CD4-positive, alpha-beta memory T cell (primary cell): ENCODE measurements at regions not wholly inside any gene's neighbourhood (a gene's known extent, or its start where the extent isn't known, plus 50 kb on each side); places are given as distances from the start of the nearest gene placed in this dataset.
A peak's percentile ranks its signal among the peaks of the same experiment; 100 is the strongest.

Experiments used
- CTCF ChIA-PET: fragments of 350-600 bp; sonication (Branson Sonifier 250); formaldehyde crosslinking; loops from one replicate; lab custom pipeline; 2021; ENCODE audit warnings: inconsistent platforms; ENCODE audit not compliant: partially characterized antibody; lab: Charles Lee
- POLR2A ChIA-PET: fragments of 350-600 bp; sonication (Branson Sonifier 250); formaldehyde crosslinking; loops from one replicate; lab custom pipeline; 2021; ENCODE audit not compliant: partially characterized antibody; lab: Charles Lee
- DNase-seq, 5 donors: peaks; one replicate each; pipeline versions ENCODE4 v3.0.0 to v3.0.0-alpha.2; 2020 to 2022; ENCODE audit warnings: mixed read lengths in 1 of 5
- H3K27ac ChIP-seq: one replicate; pipeline ENCODE4 v1.7.0; 2013; ENCODE audit warnings: low read depth, low read length
- H3K27me3 ChIP-seq: 2 replicates; pipeline ENCODE4 v1.7.0; 2013; ENCODE audit warnings: mild to moderate bottlenecking, low read length, moderate library complexity; ENCODE audit not compliant: insufficient read depth
- H3K36me3 ChIP-seq: 2 replicates; pipeline ENCODE4 v1.7.0; 2013; ENCODE audit warnings: mild to moderate bottlenecking, low read length, moderate library complexity; ENCODE audit not compliant: insufficient read depth
- H3K4me1 ChIP-seq: 2 replicates; pipeline ENCODE4 v1.7.0; 2013; ENCODE audit warnings: mild to moderate bottlenecking, low read length, moderate library complexity; ENCODE audit not compliant: insufficient read depth
- H3K4me3 ChIP-seq, 2 donors: one replicate each; pipeline ENCODE4 v1.7.0; 2013; ENCODE audit warnings: low read length in 2 of 2, mild to moderate bottlenecking in 1 of 2
- H3K9me3 ChIP-seq, 2 donors: one replicate each; pipeline ENCODE4 v1.7.0; 2013; ENCODE audit warnings: low read length in 2 of 2, control low read depth in 1 of 2; ENCODE audit not compliant: control insufficient read depth in 1 of 2
- H3K27ac Mint-ChIP-seq, 7 donors: one replicate each; pipeline ENCODE4 v1.8.0; 2020 to 2021; ENCODE audit warnings: mixed read lengths in 7 of 7, mild to moderate bottlenecking in 6 of 7, inconsistent platforms in 3 of 7, moderate library complexity in 3 of 7
- H3K27me3 Mint-ChIP-seq, 2 donors: one replicate each; pipeline ENCODE4 v1.8.0; 2020 to 2021; ENCODE audit warnings: mixed read lengths in 2 of 2
- H3K36me3 Mint-ChIP-seq, 2 donors: one replicate each; pipeline ENCODE4 v1.8.0; 2020 to 2021; ENCODE audit warnings: mixed read lengths in 2 of 2, inconsistent platforms in 1 of 2, mild to moderate bottlenecking in 1 of 2
- H3K4me1 Mint-ChIP-seq, 4 donors: one replicate each; pipeline ENCODE4 v1.8.0; 2020 to 2021; ENCODE audit warnings: mixed read lengths in 4 of 4, mild to moderate bottlenecking in 1 of 4
- H3K4me3 Mint-ChIP-seq, 8 donors: one replicate each; pipeline ENCODE4 v1.8.0; 2020 to 2021; ENCODE audit warnings: mixed read lengths in 8 of 8, mild to moderate bottlenecking in 7 of 8, moderate library complexity in 6 of 8, inconsistent platforms in 3 of 8
- H3K9me3 Mint-ChIP-seq, 8 donors: one replicate each; pipeline ENCODE4 v1.8.0; 2020 to 2021; ENCODE audit warnings: mixed read lengths in 8 of 8, mild to moderate bottlenecking in 5 of 8, inconsistent platforms in 3 of 8, moderate library complexity in 1 of 8
- intact Hi-C: fragments of 100-400 bp; cut with micrococcal nuclease; formaldehyde crosslinking; loops from one replicate; pipeline ENCODE4 v1.15.1; 2023

DNA sequence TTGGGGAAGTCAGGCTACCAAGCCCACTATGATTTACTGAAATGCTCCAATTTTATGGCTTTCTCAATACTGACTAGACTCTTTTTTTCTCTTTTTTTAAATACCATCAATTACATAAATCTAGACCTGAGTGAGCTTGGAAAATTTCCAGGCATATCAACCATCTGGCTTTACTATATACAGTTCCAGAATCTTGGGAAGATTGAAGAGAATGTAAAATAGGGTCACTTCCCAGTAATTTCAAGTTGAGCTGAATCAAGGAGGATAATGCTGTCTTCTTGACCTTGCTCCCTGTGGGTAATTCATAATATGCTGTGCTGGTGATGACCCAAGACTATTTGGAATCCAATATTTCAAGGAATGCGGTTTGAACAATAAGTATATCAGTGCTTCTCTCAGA, 108.1 kb downstream of the MAP3K21 start:
- H3K9me3 Mint-ChIP-seq: peaks cover 0 to 7% (median 2%) of the 10 kb centered on the region in 8 donors
- H3K4me1 Mint-ChIP-seq: no peaks in the 10 kb centered on the region
- no peak for DNase-seq
- H3K27ac Mint-ChIP-seq: no peak overlapping the region
- Histone ChIP-seq H3K4me1 (no peaks in the 10 kb centered on the region), H3K36me3 (no peaks in the 10 kb centered on the region), H3K27ac (no peak overlapping the region), H3K4me3 (no peak overlapping the region), H3K27me3 (no peaks in the 10 kb centered on the region), H3K9me3 (no peaks in the 10 kb centered on the region)
- H3K27me3 Mint-ChIP-seq: peaks cover 11 to 19% of the 10 kb centered on the region in 2 donors
- ChIA-PET CTCF (no interaction called here), POLR2A (no interaction called here)
- intact Hi-C loops: no loop called here
- H3K4me3 Mint-ChIP-seq: no peak overlapping the region
- H3K36me3 Mint-ChIP-seq: no peaks in the 10 kb centered on the region

DNA sequence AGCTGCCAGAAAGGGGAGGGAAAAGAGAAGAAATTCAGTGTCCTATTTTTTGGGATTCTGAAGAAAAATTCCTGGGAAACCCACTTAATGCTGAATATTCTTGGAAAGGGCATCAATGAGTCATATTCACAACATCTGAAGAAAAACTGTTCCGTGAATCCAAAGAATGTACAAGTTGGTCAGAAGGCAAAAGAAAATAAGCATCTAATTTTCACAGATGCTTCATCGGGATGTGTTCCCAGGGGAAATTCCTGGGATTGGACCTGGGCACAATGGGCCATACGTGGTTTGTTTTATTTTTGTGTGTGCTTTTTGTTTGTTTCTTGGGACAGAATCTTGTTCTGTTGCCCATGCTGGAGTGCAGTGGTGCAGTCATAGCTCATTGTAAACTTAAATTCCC, 112.2 kb downstream of the MAP3K21 start:
- POLR2A ChIA-PET: no interaction called here
- Histone ChIP-seq H3K27ac (no peak overlapping the region), H3K36me3 (no peaks in the 10 kb centered on the region), H3K4me1 (no peaks in the 10 kb centered on the region), H3K9me3 (no peaks in the 10 kb centered on the region), H3K4me3 (no peak overlapping the region), H3K27me3 (no peaks in the 10 kb centered on the region)
- H3K4me3 Mint-ChIP-seq: no peak overlapping the region
- H3K27ac Mint-ChIP-seq: no peak overlapping the region
- CTCF ChIA-PET: interaction anchor here (1.6 kb wide), 1 partner anchor 624 kb away, joined by 3 read pairs; no protein-coding TSS in a partner anchor
- H3K4me1 Mint-ChIP-seq: peaks cover 0 to 5% (median 0%) of the 10 kb centered on the region in 4 donors
- intact Hi-C loops: loop anchor here (5.0 kb wide), 1 partner anchor 628 kb away; no protein-coding TSS in a partner anchor
- no peaks in the 10 kb centered on the region for H3K36me3 Mint-ChIP-seq
- H3K27me3 Mint-ChIP-seq: peaks cover 7 to 17% of the 10 kb centered on the region in 2 donors
- H3K9me3 Mint-ChIP-seq: no peaks in the 10 kb centered on the region
- no peak for DNase-seq

DNA sequence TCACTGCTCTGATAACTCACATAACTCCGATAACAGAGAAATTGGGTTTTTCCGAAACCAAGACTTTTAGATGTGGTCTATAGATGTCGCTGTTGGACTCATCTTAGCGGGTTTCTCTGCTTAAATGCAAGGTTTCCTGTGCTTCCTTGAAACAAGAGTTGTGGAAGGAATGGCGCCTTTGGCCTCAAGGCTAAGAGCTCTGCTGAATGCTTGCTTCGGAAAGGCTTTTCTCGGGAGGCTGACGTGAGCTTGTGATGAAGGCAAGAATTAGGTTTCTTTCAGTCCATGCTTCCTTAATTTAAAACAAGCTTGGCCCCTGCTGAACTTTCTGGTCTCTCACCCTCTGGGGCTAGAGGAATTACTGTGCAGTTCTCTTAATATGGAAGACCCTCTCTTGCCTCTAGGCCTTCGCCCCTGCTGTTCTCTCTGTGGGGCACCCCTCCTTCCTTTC, 113.5 kb downstream of the MAP3K21 start:
- H3K9me3 Mint-ChIP-seq: peaks cover 0 to 2% (median 0%) of the 10 kb centered on the region in 8 donors
- ChIA-PET POLR2A (no interaction called here), CTCF (interaction anchor here (0.9 to 2.0 kb wide), 11 partner anchors 10 to 627 kb away, joined by 3 to 5 read pairs (median 4); no protein-coding TSS in a partner anchor)
- no peak overlapping the region for H3K4me3 ChIP-seq
- no peak overlapping the region for H3K27ac ChIP-seq
- H3K36me3 Mint-ChIP-seq: no peaks in the 10 kb centered on the region
- H3K36me3 ChIP-seq: no peaks in the 10 kb centered on the region
- no peaks in the 10 kb centered on the region for H3K4me1 ChIP-seq
- H3K4me3 Mint-ChIP-seq: no peak overlapping the region
- no peaks in the 10 kb centered on the region for H3K9me3 ChIP-seq
- intact Hi-C loops: loop anchor here (5.0 kb wide), 1 partner anchor 626 kb away; no protein-coding TSS in a partner anchor
- DNase-seq: peak in 4 of 5 donors; percentile 1 to 29 (median 14)
- peaks cover 0 to 5% (median 0%) of the 10 kb centered on the region in 4 donors for H3K4me1 Mint-ChIP-seq
- no peaks in the 10 kb centered on the region for H3K27me3 ChIP-seq
- no peak overlapping the region for H3K27ac Mint-ChIP-seq
- peaks cover 5 to 15% of the 10 kb centered on the region in 2 donors for H3K27me3 Mint-ChIP-seq

DNA sequence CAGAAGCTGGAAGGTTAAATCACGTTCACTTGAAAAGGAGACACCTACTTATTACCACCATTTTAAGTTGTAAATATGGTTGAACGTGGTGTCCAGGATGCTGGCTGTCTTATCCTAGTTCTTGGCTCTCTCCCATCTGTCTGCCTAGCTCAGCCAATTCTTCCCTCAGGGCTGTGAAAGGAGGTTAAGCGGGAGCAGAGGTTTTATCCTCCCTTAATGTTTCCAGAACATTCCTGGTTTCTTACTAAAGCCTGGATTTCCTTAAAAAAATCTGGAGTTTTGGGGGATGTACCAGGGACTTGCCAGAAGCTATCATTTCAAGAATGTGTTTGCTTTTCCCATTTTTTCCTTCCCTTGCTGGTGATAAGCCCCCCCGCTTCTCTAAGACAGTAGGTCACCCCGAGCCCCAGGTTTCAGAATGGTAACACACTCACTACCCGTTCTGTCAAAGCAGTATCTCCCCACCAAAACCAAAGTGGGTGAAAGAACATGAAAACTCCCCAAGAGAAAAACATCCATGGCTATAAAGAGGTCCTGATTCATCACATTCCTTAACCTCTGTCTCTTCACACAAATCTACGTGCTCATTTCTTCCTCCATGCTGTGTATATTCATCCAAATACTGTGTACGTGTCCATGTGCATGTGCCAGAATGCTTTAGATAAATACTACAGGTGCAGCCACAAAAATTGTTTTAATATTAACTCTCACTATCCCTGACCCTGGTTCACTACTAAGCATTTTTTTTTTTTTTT, 114.7 kb downstream of the MAP3K21 start:
- Histone ChIP-seq H3K36me3 (no peaks in the 10 kb centered on the region), H3K27ac (no peak overlapping the region), H3K4me3 (no peak overlapping the region), H3K4me1 (no peaks in the 10 kb centered on the region), H3K9me3 (no peaks in the 10 kb centered on the region), H3K27me3 (no peaks in the 10 kb centered on the region)
- ChIA-PET CTCF (interaction anchor here (0.8 to 2.0 kb wide), 3 partner anchors 22 to 624 kb away, joined by 3 to 5 read pairs (median 5); no protein-coding TSS in a partner anchor), POLR2A (no interaction called here)
- Mint-ChIP-seq H3K27me3 (peaks cover 8 to 12% of the 10 kb centered on the region in 2 donors), H3K4me3 (no peak overlapping the region), H3K4me1 (peaks cover 0 to 5% (median 0%) of the 10 kb centered on the region in 4 donors), H3K36me3 (no peaks in the 10 kb centered on the region), H3K9me3 (peaks cover 0 to 4% (median 0%) of the 10 kb centered on the region in 8 donors), H3K27ac (no peak overlapping the region)
- intact Hi-C loops: loop anchor here (2.0 to 5.0 kb wide), 2 partner anchors 349 to 625 kb away; no protein-coding TSS in a partner anchor
- no peak for DNase-seq

DNA sequence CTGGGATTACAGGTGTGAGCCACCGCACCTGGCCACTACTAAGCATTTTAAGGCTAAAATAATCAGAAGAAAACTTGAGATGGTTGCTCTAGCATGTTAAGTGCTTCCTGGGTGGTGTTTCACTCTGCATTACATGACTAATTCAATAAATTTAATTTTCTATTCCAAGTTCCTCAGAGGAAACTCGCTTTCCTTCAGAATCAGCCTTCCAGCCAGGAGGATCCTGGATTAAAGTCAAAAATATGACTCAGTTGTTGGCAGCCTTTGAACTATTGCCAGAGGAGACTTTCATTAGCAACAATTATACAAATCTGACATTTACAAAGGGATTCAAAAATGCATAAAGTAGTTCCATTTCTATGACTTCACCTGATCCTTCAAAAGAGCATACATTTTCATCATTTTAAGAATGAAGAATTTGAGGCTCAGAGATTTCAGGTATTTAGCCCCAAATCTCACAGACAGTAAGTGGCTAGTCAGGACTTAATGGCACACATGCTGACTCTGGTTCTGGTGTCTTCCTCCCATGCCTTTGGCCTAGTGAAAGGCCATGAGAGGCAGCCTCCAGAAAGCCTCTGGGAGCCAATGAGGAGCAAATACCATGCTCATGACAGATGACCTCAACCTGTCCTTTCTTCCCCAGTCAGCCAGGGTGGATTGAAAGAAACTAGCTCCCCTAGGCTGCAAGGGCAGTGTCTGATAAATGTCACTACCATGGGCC, 115.7 kb downstream of the MAP3K21 start:
- Histone ChIP-seq H3K27me3 (no peaks in the 10 kb centered on the region), H3K9me3 (no peaks in the 10 kb centered on the region), H3K36me3 (no peaks in the 10 kb centered on the region), H3K4me3 (no peak overlapping the region), H3K4me1 (no peaks in the 10 kb centered on the region), H3K27ac (no peak overlapping the region)
- Mint-ChIP-seq H3K9me3 (peaks cover 0 to 4% (median 0%) of the 10 kb centered on the region in 8 donors), H3K27ac (no peak overlapping the region), H3K4me3 (no peak overlapping the region), H3K4me1 (peaks cover 0 to 5% (median 0%) of the 10 kb centered on the region in 4 donors), H3K27me3 (peaks cover 8 to 10% of the 10 kb centered on the region in 2 donors), H3K36me3 (no peaks in the 10 kb centered on the region)
- POLR2A ChIA-PET: no interaction called here
- intact Hi-C loops: loop anchor here (2.0 to 5.0 kb wide), 2 partner anchors 348 to 624 kb away; no protein-coding TSS in a partner anchor
- DNase-seq: no peak
- CTCF ChIA-PET: no interaction called here

DNA sequence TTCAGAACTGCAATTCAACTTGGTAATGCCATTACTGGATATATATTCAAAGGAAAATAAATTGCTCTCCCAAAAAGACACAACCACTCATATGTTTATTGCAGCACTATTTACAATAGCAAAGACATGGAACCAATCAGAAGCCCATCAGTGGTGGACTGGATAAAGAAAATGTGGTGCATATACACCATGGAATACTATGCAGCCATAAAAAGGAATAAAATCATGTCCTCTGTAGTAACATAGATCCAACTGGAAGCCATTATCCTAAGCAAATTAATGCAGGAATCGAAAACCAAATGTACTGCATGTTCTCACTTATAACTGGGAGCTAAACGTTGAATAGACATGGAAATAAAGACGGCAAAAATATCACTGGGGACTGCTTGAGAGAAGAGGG, 117.0 kb downstream of the MAP3K21 start:
- peaks cover 0 to 4% (median 0%) of the 10 kb centered on the region in 8 donors for H3K9me3 Mint-ChIP-seq
- peaks cover 0 to 5% (median 0%) of the 10 kb centered on the region in 4 donors for H3K4me1 Mint-ChIP-seq
- DNase-seq: no peak
- Histone ChIP-seq H3K9me3 (no peaks in the 10 kb centered on the region), H3K27ac (no peak overlapping the region), H3K4me1 (no peaks in the 10 kb centered on the region), H3K36me3 (no peaks in the 10 kb centered on the region), H3K4me3 (no peak overlapping the region), H3K27me3 (no peaks in the 10 kb centered on the region)
- POLR2A ChIA-PET: no interaction called here
- H3K27ac Mint-ChIP-seq: no peak overlapping the region
- H3K36me3 Mint-ChIP-seq: no peaks in the 10 kb centered on the region
- CTCF ChIA-PET: no interaction called here
- H3K4me3 Mint-ChIP-seq: no peak overlapping the region
- intact Hi-C loops: loop anchor here (5.0 kb wide), 1 partner anchor 623 kb away; no protein-coding TSS in a partner anchor
- peaks cover 13% of the 10 kb centered on the region in 2 donors for H3K27me3 Mint-ChIP-seq

DNA sequence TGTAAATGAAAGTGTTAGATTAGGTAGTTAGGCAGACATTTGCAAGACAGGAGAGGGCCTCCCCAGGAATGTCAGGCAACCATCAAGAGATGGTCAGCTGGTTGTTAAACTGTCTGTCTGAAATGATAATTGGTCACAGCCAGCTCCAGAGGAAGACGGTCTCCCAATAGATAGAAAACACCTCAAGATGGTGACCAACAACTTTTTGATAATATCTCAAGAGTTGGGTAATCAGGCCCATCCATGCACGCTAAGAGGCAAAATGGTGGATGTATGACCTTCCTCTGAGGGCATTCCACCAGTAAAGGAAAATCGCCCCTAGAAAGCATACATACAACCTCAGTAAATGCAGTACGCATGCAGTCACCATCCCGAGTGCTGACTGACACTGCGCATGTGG, 118.2 kb downstream of the MAP3K21 start:
- Histone ChIP-seq H3K4me3 (no peak overlapping the region), H3K4me1 (no peaks in the 10 kb centered on the region), H3K27me3 (no peaks in the 10 kb centered on the region), H3K36me3 (no peaks in the 10 kb centered on the region), H3K27ac (no peak overlapping the region), H3K9me3 (no peaks in the 10 kb centered on the region)
- H3K36me3 Mint-ChIP-seq: no peaks in the 10 kb centered on the region
- intact Hi-C loops: no loop called here
- H3K27ac Mint-ChIP-seq: no peak overlapping the region
- H3K4me1 Mint-ChIP-seq: peaks cover 0 to 5% (median 0%) of the 10 kb centered on the region in 4 donors
- no peak for DNase-seq
- ChIA-PET POLR2A (no interaction called here), CTCF (no interaction called here)
- peaks cover 13% of the 10 kb centered on the region in 2 donors for H3K27me3 Mint-ChIP-seq
- H3K4me3 Mint-ChIP-seq: no peak overlapping the region
- peaks cover 0 to 4% (median 0%) of the 10 kb centered on the region in 8 donors for H3K9me3 Mint-ChIP-seq
